Calu3 (cell line): ENCODE measurements at regions not wholly inside any gene's neighbourhood (a gene's known extent, or its start where the extent isn't known, plus 50 kb on each side); places are given as distances from the start of the nearest gene placed in this dataset.
A peak's percentile ranks its signal among the peaks of the same experiment; 100 is the strongest.

Source experiments
- BruUV-seq: library from RNA; stranded (reverse); fragments of 400-500 nt; replicated peaks from 2 replicates; lab custom pipeline; 2021; lab: Mats Ljungman, UMichigan
- CTCF ChIA-PET: fragments of 300-600 bp; sonication (Branson Sonifier 250); formaldehyde crosslinking; loops from one replicate; lab custom pipeline; 2022; ENCODE audit warnings: antibody characterized with exemption; lab: Charles Lee
- DNase-seq: peaks from one replicate; pipeline ENCODE4 v3.0.0; 2022
- H3K27ac Mint-ChIP-seq: one replicate; pipeline ENCODE4 v1.8.0; 2022; ENCODE audit warnings: mixed read lengths; ENCODE audit not compliant: unreplicated experiment
- H3K27me3 Mint-ChIP-seq: one replicate; pipeline ENCODE4 v1.8.0; 2022; ENCODE audit warnings: mixed read lengths; ENCODE audit not compliant: unreplicated experiment
- H3K36me3 Mint-ChIP-seq: one replicate; pipeline ENCODE4 v1.8.0; 2022; ENCODE audit warnings: mild to moderate bottlenecking, moderate library complexity, mixed read lengths; ENCODE audit not compliant: insufficient read depth, unreplicated experiment
- H3K4me1 Mint-ChIP-seq: one replicate; pipeline ENCODE4 v1.8.0; 2022; ENCODE audit warnings: mild to moderate bottlenecking, low read depth, mixed read lengths; ENCODE audit not compliant: unreplicated experiment
- H3K4me3 Mint-ChIP-seq: one replicate; pipeline ENCODE4 v1.8.0; 2022; ENCODE audit warnings: mild to moderate bottlenecking, low read depth, moderate library complexity, mixed read lengths; ENCODE audit not compliant: unreplicated experiment
- H3K9me3 Mint-ChIP-seq: one replicate; pipeline ENCODE4 v1.8.0; 2022; ENCODE audit warnings: low read depth, mixed read lengths; ENCODE audit not compliant: unreplicated experiment
- CTCF ChIP-seq: fragments of 200-600 bp; IDR thresholded peaks from one replicate; pipeline ENCODE4 v1.8.0; 2022; ENCODE audit warnings: antibody characterized with exemption; ENCODE audit not compliant: unreplicated experiment
- intact Hi-C: fragments of 100-400 bp; cut with micrococcal nuclease; formaldehyde crosslinking; loops from one replicate; pipeline ENCODE4 v1.10.0; 2022; ENCODE audit not compliant: unreplicated experiment
- microRNA-seq: library from miRNA; unstranded; fragments of <30 nt; microRNA quantifications from one replicate; pipeline ENCODE4 v1.2.0, GENCODE V29; 2022

- H3K9me3 Mint-ChIP-seq, result no peaks in the 10 kb centered on the region
- CTCF ChIA-PET, result no interaction called here
- no peak overlapping the region for H3K4me3 Mint-ChIP-seq
- no TSS peak for BruUV-seq
- no peak for DNase-seq
- TF ChIP-seq CTCF, result no peak
- no peaks in the 10 kb centered on the region for H3K4me1 Mint-ChIP-seq
- peaks cover 49% of the 10 kb centered on the region for H3K27me3 Mint-ChIP-seq
- no peaks in the 10 kb centered on the region for H3K36me3 Mint-ChIP-seq
- H3K27ac Mint-ChIP-seq, result no peak overlapping the region
- intact Hi-C loops, result no loop called here
Measured at GRCh38 chr18:35920623-35921022, 51.9 kb upstream of the RMP24 start.

Small RNA genes in the stretch of these regions (microRNA-seq; reads per million reads assigned to microRNA genes)
- gene MIR187, result 20.4 reads per million, percentile 45 among the genes with 10 or more reads in this experiment
